ENCODE measurements at regions not wholly inside any gene's neighbourhood (a gene's known extent, or its start where the extent isn't known, plus 50 kb on each side); places are given as distances from the start of the nearest gene placed in this dataset.

DNA sequence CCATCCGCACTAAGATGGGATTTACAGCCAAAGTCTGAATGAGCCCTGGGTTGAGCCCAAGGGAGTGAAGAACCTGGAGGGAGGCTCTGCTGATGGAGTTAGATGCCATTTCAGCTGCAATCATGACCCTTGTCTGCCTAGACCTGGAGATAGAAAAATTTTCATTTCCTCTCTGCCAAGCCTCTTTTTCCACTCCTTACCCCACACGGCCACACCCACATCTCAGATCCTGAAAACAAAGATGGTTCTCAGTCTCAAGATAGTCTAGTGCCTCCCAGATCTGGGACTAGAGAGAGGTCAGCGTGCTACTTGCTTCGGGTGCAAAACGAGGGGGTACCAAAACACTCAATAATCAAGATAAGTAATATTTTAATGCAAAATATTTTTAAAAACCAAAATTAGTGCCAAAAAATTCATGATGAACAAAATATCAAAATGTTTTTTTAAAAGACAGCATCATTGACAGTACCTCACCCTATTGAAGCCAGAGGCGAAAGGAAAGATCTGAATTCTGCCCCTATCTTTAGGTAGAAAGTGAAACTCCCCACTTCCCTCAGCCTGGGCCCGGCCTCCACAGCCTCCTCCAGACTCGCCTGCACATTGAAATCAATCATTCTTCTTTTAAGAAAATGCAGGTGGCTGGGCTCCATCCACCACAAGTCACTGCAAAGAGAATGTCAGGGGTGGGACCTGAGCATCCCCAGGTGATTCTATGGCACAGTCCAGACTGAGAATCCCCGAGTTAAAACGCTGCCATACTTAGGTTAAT, 57.8 kb upstream of the GPR45 start:
- H3K9me3 Mint-ChIP-seq, result no peaks in the 10 kb centered on the region
- H3K27ac Mint-ChIP-seq, result no peak overlapping the region
- H3K27me3 Mint-ChIP-seq, result peaks cover 3% of the 10 kb centered on the region
- no peaks in the 10 kb centered on the region for H3K36me3 Mint-ChIP-seq
- DNase-seq, result no peak
- peaks cover 2% of the 10 kb centered on the region for H3K4me1 Mint-ChIP-seq
- no peak overlapping the region for H3K4me3 Mint-ChIP-seq
- POLR2A ChIA-PET, result no interaction called here
- no peak for ATAC-seq (ENCODE audit: low read depth)

DNA sequence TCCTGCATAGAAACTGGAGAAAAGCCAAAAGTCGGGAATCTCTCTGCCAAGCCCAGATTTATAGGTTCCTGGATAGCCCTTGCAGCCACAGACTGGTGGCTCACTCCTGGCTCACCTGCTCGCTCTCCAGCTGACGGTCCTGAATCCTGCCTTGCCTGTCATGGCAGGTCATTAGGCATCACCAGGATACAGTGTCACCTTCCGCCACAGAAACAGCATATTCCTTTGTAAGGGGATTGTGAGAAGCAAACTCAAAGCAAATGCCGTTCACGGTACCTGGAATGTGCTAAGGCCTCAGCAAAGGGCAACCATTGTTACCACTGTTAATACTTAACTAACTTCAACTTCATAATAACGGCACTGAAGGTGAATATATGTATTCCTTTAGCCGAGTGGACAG, 57.1 kb upstream of the GPR45 start:
- H3K36me3 Mint-ChIP-seq, result no peaks in the 10 kb centered on the region
- no peak overlapping the region for H3K27ac Mint-ChIP-seq
- H3K27me3 Mint-ChIP-seq, result peaks cover 3% of the 10 kb centered on the region
- H3K4me3 Mint-ChIP-seq, result no peak overlapping the region
- no peak for DNase-seq
- POLR2A ChIA-PET, result no interaction called here
- H3K4me1 Mint-ChIP-seq, result peaks cover 2% of the 10 kb centered on the region
- no peaks in the 10 kb centered on the region for H3K9me3 Mint-ChIP-seq
- no peak for ATAC-seq (ENCODE audit: low read depth)

DNA sequence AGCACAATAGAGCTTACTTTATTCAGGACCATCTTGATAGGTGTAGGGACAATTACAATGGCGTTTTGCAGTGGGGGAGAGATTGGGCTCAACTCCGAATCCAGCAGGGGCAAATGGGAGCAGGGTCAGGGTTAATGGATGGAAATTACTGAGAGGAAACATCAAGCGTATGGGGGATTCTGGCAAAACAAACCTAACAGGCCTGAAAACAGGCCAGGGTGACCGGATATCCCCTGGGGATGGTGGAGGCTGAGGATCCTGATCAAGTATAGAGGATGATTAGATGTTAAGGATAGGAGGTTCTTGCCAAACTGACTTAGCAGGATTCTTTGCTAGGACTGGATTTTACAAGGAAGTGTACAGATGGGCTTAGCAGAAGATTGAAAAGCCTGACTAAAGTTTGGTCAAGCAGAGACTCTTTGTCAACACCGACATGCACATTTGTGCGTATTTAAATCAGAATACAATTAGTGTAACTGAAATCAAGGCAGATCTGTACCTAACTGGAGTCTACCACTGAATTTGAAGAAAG, 54.5 kb upstream of the GPR45 start:
- Mint-ChIP-seq H3K27ac (no peak overlapping the region), H3K36me3 (no peaks in the 10 kb centered on the region), H3K4me1 (no peaks in the 10 kb centered on the region), H3K4me3 (no peak overlapping the region), H3K27me3 (peaks cover 4% of the 10 kb centered on the region), H3K9me3 (peaks cover 3% of the 10 kb centered on the region)
- DNase-seq, result no peak
- no peak for ATAC-seq (ENCODE audit: low read depth)
- POLR2A ChIA-PET, result no interaction called here

DNA sequence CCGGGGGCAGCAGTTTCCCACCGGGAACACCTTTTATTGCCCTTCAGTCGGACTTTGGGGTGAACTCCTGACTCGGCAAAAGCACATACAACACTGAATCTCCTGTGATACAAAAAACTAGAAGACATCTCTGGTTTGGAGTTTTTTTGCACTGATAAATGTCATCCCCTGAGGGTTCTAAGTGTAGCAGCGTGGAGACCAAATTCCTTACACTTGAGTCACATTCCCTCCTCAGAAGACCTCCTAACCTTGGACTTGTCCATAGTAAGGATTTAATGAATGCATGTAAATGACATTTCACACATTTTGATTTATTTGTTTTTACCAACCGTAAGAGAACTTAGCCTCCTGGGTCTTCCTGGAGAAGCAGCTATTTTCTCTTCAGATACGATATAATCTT, 54.0 kb upstream of the GPR45 start:
- H3K27me3 Mint-ChIP-seq, result peaks cover 4% of the 10 kb centered on the region
- H3K4me3 Mint-ChIP-seq, result no peak overlapping the region
- no peaks in the 10 kb centered on the region for H3K36me3 Mint-ChIP-seq
- H3K4me1 Mint-ChIP-seq, result no peaks in the 10 kb centered on the region
- DNase-seq (no peak), ATAC-seq (ENCODE audit: low read depth) (no peak)
- no peak overlapping the region for H3K27ac Mint-ChIP-seq
- H3K9me3 Mint-ChIP-seq, result peaks cover 3% of the 10 kb centered on the region
- POLR2A ChIA-PET, result no interaction called here

DNA sequence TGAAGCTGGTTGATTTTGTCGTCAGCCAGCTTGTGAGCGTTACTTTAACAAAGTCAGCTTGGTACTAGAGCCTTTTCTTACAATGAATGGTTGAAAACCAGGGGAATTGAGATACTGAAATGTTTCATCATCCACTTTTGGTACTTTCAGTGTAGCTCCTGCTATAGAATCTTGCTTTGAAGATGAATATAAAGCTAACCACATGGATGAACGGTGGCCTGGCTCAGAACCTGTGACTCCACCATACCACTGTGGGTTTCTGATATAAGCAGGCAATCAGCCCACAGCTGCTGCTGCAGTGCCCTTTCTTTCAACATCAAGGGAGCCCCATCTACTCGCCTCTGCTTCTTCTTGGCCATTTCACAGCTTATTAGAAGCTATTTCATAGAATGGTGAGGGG, 53.2 kb upstream of the GPR45 start:
- H3K27me3 Mint-ChIP-seq, result peaks cover 4% of the 10 kb centered on the region
- no peaks in the 10 kb centered on the region for H3K4me1 Mint-ChIP-seq
- DNase-seq (no peak), ATAC-seq (ENCODE audit: low read depth) (no peak)
- POLR2A ChIA-PET, result no interaction called here
- peaks cover 3% of the 10 kb centered on the region for H3K9me3 Mint-ChIP-seq
- no peak overlapping the region for H3K27ac Mint-ChIP-seq
- no peak overlapping the region for H3K4me3 Mint-ChIP-seq
- no peaks in the 10 kb centered on the region for H3K36me3 Mint-ChIP-seq

All from activated naive CD8-positive, alpha-beta T cell treated with anti-CD3 and anti-CD28 coated beads, Interleukin-2, amount 10 ng/mL, durations not matched to agents 7 days and 5 days (primary cell).